ENCODE measurements at regions not wholly inside any gene's neighbourhood (a gene's known extent, or its start where the extent isn't known, plus 50 kb on each side); places are given as distances from the start of the nearest gene placed in this dataset.

DNA sequence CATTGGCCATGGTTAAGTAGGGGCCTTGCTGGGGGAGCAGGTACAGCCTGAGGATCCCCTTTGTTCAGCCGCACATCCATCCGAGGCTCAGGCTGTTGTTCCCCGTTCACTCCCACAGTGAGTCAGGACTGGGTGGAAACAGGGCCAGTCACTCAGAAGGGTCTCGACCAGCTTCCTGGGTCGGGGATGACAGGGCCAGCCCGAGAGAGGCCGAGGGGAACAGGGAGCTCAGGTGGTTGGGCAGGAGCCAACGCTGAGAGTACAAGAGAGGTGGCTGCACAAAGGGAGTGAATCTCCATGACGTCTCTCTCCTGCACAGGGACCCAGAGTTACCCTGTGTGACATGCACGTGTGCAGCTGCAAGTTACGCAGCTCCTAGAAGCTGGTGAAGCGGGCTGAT lies 97.2 kb upstream of the SHANK2 start:
- Histone ChIP-seq H3K4me1 (no peaks in the 10 kb centered on the region), H3K9me3 (no peaks in the 10 kb centered on the region), H3K36me3 (no peaks in the 10 kb centered on the region), H3K4me3 (no peak overlapping the region), H3K27ac (no peak overlapping the region), H3K27me3 (peaks cover 0 to 17% of the 10 kb centered on the region in 2 donors)
- no peak for DNase-seq
- TF ChIP-seq, protein P1, sequence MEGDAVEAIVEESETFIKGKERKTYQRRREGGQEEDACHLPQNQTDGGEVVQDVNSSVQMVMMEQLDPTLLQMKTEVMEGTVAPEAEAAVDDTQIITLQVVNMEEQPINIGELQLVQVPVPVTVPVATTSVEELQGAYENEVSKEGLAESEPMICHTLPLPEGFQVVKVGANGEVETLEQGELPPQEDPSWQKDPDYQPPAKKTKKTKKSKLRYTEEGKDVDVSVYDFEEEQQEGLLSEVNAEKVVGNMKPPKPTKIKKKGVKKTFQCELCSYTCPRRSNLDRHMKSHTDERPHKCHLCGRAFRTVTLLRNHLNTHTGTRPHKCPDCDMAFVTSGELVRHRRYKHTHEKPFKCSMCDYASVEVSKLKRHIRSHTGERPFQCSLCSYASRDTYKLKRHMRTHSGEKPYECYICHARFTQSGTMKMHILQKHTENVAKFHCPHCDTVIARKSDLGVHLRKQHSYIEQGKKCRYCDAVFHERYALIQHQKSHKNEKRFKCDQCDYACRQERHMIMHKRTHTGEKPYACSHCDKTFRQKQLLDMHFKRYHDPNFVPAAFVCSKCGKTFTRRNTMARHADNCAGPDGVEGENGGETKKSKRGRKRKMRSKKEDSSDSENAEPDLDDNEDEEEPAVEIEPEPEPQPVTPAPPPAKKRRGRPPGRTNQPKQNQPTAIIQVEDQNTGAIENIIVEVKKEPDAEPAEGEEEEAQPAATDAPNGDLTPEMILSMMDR (IDR thresholded peaks at IDR 0.05) = no peak
- intact Hi-C loops (cut with DNase I; ENCODE audit: low total_unique reads) = no loop called here

DNA sequence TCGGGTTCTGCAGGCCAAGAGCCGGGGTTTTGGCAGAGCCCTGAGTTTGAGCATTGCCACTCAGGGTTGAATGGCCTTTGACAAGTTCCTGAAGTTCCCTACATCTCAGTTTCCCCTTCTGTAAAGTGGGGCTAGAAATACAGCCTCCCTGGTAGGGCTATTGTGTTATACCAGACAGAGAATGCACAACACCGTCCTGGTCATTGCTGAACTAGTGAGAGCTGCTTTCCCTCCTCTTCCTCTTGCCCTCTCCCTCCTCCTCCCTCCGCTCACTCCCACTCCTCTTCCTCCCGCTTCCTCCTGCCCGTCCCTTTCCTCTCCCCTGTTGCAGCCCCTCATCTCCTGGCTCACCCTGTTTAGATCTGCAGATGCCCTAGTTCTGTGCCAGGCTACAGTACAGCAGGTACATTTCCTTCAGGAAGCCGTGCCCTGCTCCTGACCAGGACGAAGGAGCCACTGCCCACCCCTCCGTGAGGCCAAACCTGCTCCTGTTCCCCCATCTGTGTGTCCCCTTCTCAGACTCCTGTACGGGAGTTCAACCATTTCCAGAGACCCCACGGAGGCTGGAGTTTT lies 91.5 kb upstream of the SHANK2 start:
- intact Hi-C loops (cut with DNase I; ENCODE audit: low total_unique reads) = no loop called here
- H3K4me1 ChIP-seq = no peaks in the 10 kb centered on the region
- no peaks in the 10 kb centered on the region for H3K36me3 ChIP-seq
- peaks cover 0 to 45% of the 10 kb centered on the region in 2 donors for H3K27me3 ChIP-seq
- no peak overlapping the region for H3K27ac ChIP-seq
- H3K9me3 ChIP-seq = no peaks in the 10 kb centered on the region
- no peak overlapping the region for H3K4me3 ChIP-seq
- TF ChIP-seq, protein P1 (IDR thresholded peaks at IDR 0.05) = no peak
- DNase-seq = no peak

DNA sequence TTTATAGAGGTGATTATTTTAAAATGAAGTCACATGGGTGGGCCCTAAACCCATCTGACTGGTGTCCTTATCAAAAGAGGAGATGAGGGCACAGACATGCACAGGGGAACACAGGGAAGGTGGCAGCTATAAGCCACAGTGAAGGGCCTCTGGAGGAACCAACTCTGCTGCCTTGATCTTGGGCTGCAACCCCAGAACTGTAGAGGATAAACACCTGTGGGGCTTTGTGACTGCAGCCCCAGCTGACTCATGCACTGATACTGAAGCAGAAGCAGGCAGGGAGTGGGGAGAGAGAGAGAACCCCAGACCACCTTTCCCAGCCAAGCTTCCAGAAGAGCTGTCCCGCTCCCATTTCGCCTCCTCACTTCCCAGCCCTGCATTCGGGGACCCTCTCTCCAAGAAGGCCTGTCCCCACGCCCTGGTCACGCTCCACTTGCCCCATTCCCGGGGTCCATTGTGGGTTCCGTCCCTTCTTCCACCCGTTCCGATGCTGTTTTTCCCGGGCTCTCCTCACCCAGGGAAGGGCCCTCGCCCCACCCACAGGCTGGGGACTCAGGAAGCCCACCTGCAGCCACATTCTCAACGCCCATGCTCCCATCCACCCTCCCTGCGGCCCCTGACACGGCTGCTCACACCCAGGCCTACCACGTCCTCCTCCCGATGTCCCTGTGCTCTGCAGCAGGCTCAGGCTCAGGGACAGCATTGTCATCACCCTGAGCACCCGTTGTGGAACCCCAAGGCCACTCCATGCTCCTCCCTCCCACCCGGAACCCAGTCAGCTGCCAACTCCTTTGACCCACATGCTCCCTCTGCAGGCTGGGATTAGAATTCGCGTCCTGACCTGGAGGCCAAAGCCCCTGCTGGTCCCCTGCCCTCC lies 90.8 kb upstream of the SHANK2 start:
- TF ChIP-seq, protein P1 (IDR thresholded peaks at IDR 0.05) = no peak
- DNase-seq = peak in 1 of 2 donors; percentile 19
- H3K4me3 ChIP-seq = no peak overlapping the region
- H3K9me3 ChIP-seq = no peaks in the 10 kb centered on the region
- H3K27me3 ChIP-seq = peaks cover 0 to 42% of the 10 kb centered on the region in 2 donors
- no peaks in the 10 kb centered on the region for H3K4me1 ChIP-seq
- H3K27ac ChIP-seq = no peak overlapping the region
- no peaks in the 10 kb centered on the region for H3K36me3 ChIP-seq
- intact Hi-C loops (cut with DNase I; ENCODE audit: low total_unique reads) = no loop called here

DNA sequence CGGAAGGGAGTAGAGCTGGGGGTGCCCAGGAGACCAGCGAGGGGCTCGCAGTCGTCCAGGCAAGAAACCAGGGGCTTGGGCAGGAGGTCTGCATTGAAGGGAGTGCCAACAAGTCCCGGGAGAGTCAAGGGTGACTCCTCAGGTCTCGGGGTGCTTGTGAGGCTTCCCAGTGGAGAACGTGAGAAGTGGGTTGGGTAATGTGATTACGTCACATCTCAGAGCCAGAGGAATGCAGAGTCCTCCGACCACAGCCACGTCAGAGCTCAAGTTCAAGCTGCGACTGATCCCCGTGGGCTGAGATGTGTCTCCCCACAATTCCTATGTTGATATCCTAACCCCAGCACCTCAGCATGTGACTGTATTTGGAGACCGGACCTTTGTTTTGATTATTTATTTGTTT lies 89.7 kb upstream of the SHANK2 start:
- Histone ChIP-seq H3K27ac (no peak overlapping the region), H3K4me1 (no peaks in the 10 kb centered on the region), H3K4me3 (no peak overlapping the region), H3K9me3 (no peaks in the 10 kb centered on the region), H3K27me3 (peaks cover 0 to 42% of the 10 kb centered on the region in 2 donors), H3K36me3 (no peaks in the 10 kb centered on the region)
- DNase-seq = peak in 1 of 2 donors; percentile 31
- TF ChIP-seq, protein P1 (IDR thresholded peaks at IDR 0.05) = no peak
- intact Hi-C loops (cut with DNase I; ENCODE audit: low total_unique reads) = no loop called here

DNA sequence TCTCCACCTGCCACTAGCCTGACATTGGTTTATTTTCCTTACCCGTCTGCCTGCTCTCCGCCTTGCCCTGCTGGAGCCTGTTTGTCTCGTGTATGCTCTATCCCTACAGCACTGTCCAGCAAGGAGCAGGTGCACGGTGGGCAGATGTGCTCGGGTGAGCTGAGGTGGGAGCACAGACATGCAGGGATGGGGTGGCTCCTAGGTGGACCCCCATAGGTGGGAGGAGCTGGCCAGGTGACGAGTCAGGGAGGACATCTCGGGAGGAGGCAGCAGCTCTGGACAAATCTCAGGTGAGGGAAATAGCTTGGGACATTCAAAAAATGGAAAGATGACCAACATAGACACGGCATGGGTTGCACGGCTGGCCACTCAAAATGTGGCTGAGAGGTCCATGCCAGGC lies 89.2 kb upstream of the SHANK2 start:
- Histone ChIP-seq H3K4me1 (no peaks in the 10 kb centered on the region), H3K27ac (no peak overlapping the region), H3K36me3 (no peaks in the 10 kb centered on the region), H3K9me3 (no peaks in the 10 kb centered on the region), H3K4me3 (no peak overlapping the region), H3K27me3 (peaks cover 0 to 43% of the 10 kb centered on the region in 2 donors)
- TF ChIP-seq, protein P1 (IDR thresholded peaks at IDR 0.05) = no peak
- peak in 1 of 2 donors; percentile 47 for DNase-seq
- intact Hi-C loops (cut with DNase I; ENCODE audit: low total_unique reads) = no loop called here

Measured in tibial artery (tissue), 4 donors.